CD14-positive monocyte (primary cell): ENCODE measurements at regions not wholly inside any gene's neighbourhood (a gene's known extent, or its start where the extent isn't known, plus 50 kb on each side); places are given as distances from the start of the nearest gene placed in this dataset.

ENCODE experiments used
- DNase-seq, 3 donors: peaks; one replicate each; pipeline ENCODE4 v3.0.0-alpha.2; 2011 to 2022
- H2AFZ ChIP-seq: 2 replicates; pipeline ENCODE4 v1.6.0; 2012; ENCODE audit warnings: mild to moderate bottlenecking, low read depth, low read length, inconsistent platforms; ENCODE audit not compliant: insufficient read depth, poor library complexity, severe bottlenecking
- H3K27ac ChIP-seq, 2 donors: 1 replicate in 1 of 2; 2 replicates in 1 of 2; pipeline ENCODE4 v1.5.1; 2012 to 2013; ENCODE audit warnings: low read length in 2 of 2, control low read depth in 1 of 2, inconsistent platforms in 1 of 2, low read depth in 1 of 2, mild to moderate bottlenecking in 1 of 2
- H3K27me3 ChIP-seq, 2 donors: one replicate each; pipeline versions ENCODE4 v1.6.0 to v1.6.1; 2011 to 2013; ENCODE audit warnings: low read length in 2 of 2; ENCODE audit not compliant: control insufficient read depth in 2 of 2, insufficient read depth in 2 of 2
- H3K36me3 ChIP-seq, 2 donors: replicated peaks in 1 of 2; 1 replicate in 1 of 2; 2 replicates in 1 of 2; pipeline versions ENCODE4 v1.5.1 to v1.6.1; 2012 to 2013; ENCODE audit warnings: low read length in 2 of 2, control low read depth in 1 of 2, inconsistent platforms in 1 of 2, mild to moderate bottlenecking in 1 of 2; ENCODE audit not compliant: insufficient read depth in 2 of 2, control insufficient read depth in 1 of 2
- H3K4me1 ChIP-seq, 2 donors: 1 replicate in 1 of 2; 2 replicates in 1 of 2; pipeline versions ENCODE4 v1.5.1 to v1.6.1; 2012 to 2013; ENCODE audit warnings: low read length in 2 of 2, control low read depth in 1 of 2, inconsistent platforms in 1 of 2, mild to moderate bottlenecking in 1 of 2, moderate library complexity in 1 of 2; ENCODE audit not compliant: insufficient read depth in 2 of 2, control insufficient read depth in 1 of 2
- H3K4me2 ChIP-seq: replicated peaks from 2 replicates; pipeline ENCODE3; 2012; ENCODE audit warnings: low read length, moderate library complexity, mild to moderate bottlenecking; ENCODE audit not compliant: poor library complexity, severe bottlenecking; ENCODE audit errors: extremely low read depth
- H3K4me3 ChIP-seq, 3 experiments: fragments of 200-600 bp in 1 of 3; sonication (generic) in 1 of 3; replicated peaks in 1 of 3; 1 replicate in 2 of 3; 2 replicates in 1 of 3; pipeline ENCODE4 v1.5.1; 2011 to 2013; ENCODE audit warnings: low read length in 3 of 3, mild to moderate bottlenecking in 3 of 3, control low read depth in 2 of 3, low read depth in 2 of 3, inconsistent platforms in 1 of 3, moderate library complexity in 1 of 3
- H3K79me2 ChIP-seq: 2 replicates; pipeline ENCODE4 v1.6.0; 2012; ENCODE audit warnings: mild to moderate bottlenecking, control low read depth, inconsistent platforms, low read length, moderate library complexity; ENCODE audit not compliant: insufficient read depth
- H3K9ac ChIP-seq: 2 replicates; pipeline ENCODE4 v1.6.0; 2017; ENCODE audit warnings: low read length, mild to moderate bottlenecking; ENCODE audit not compliant: insufficient read depth, poor library complexity, severe bottlenecking
- H3K9me3 ChIP-seq, 2 donors: replicated peaks in 1 of 2; 1 replicate in 1 of 2; 2 replicates in 1 of 2; pipeline versions ENCODE4 v1.5.1 to v1.6.1; 2012 to 2013; ENCODE audit warnings: low read length in 2 of 2, control low read depth in 1 of 2; ENCODE audit not compliant: control insufficient read depth in 1 of 2, insufficient read depth in 1 of 2
- H4K20me1 ChIP-seq: 2 replicates; pipeline ENCODE4 v1.6.0; 2012; ENCODE audit warnings: mild to moderate bottlenecking, low read length, control low read depth, moderate library complexity; ENCODE audit not compliant: insufficient read depth
- H3K27ac Mint-ChIP-seq, 7 donors: one replicate each; pipeline ENCODE4 v1.8.0; 2020; ENCODE audit warnings: mild to moderate bottlenecking in 7 of 7, mixed read lengths in 7 of 7, moderate library complexity in 6 of 7, inconsistent platforms in 2 of 7
- H3K27me3 Mint-ChIP-seq, 3 donors: one replicate each; pipeline ENCODE4 v1.8.0; 2021 to 2022; ENCODE audit warnings: low read depth in 3 of 3, mild to moderate bottlenecking in 3 of 3, mixed read lengths in 3 of 3, moderate library complexity in 3 of 3, inconsistent platforms in 1 of 3
- H3K36me3 Mint-ChIP-seq, 2 donors: one replicate each; pipeline ENCODE4 v1.8.0; 2020; ENCODE audit warnings: mixed read lengths in 2 of 2, inconsistent platforms in 1 of 2, mild to moderate bottlenecking in 1 of 2
- H3K4me1 Mint-ChIP-seq: one replicate; pipeline ENCODE4 v1.8.0; 2020; ENCODE audit warnings: mild to moderate bottlenecking, mixed read lengths
- H3K4me3 Mint-ChIP-seq, 2 donors: one replicate each; pipeline ENCODE4 v1.8.0; 2020; ENCODE audit warnings: mild to moderate bottlenecking in 2 of 2, mixed read lengths in 2 of 2, moderate library complexity in 1 of 2
- H3K9me3 Mint-ChIP-seq, 7 donors: one replicate each; pipeline ENCODE4 v1.8.0; 2020 to 2022; ENCODE audit warnings: mixed read lengths in 7 of 7, mild to moderate bottlenecking in 6 of 7, moderate library complexity in 6 of 7, inconsistent platforms in 2 of 7
- CTCF ChIP-seq: fragments of 200-600 bp; IDR thresholded peaks from one replicate; pipeline ENCODE4 v1.8.0; 2022; ENCODE audit warnings: antibody characterized with exemption, mild to moderate bottlenecking
- WGBS: methylation state at CpG from one replicate; pipeline ENCODE4 v1.1.5; 2013; ENCODE audit warnings: missing lambda C conversion rate; ENCODE audit not compliant: insufficient coverage; 5-methylcytosine and 5-hydroxymethylcytosine counted together
- intact Hi-C, 2 donors: fragments of 100-400 bp; cut with micrococcal nuclease; formaldehyde crosslinking; loops; one replicate each; pipeline versions ENCODE4 v1.15.0 to v1.15.1; 2023

GRCh38 chr3:106783231-106783630 is 594.0 kb upstream of the CCDC54 start:
- Histone ChIP-seq H2AFZ (no peak overlapping the region), H3K79me2 (no peaks in the 10 kb centered on the region), H3K4me2 (no peak overlapping the region), H3K27ac (no peak overlapping the region), H3K36me3 (no peaks in the 10 kb centered on the region), H3K9ac (no peak overlapping the region), H3K27me3 (no peaks in the 10 kb centered on the region), H3K4me1 (no peaks in the 10 kb centered on the region), H3K9me3 (peaks cover 0 to 3% of the 10 kb centered on the region in 2 donors), H4K20me1 (no peaks in the 10 kb centered on the region), H3K4me3 (no peak overlapping the region)
- no peak for DNase-seq
- H3K4me3 Mint-ChIP-seq, result no peak overlapping the region
- H3K9me3 Mint-ChIP-seq, result peaks cover 0 to 5% (median 3%) of the 10 kb centered on the region in 7 donors
- H3K27me3 Mint-ChIP-seq, result no peaks in the 10 kb centered on the region
- H3K36me3 Mint-ChIP-seq, result no peaks in the 10 kb centered on the region
- peak overlapping the region in 1 of 7 donors; percentile 31 for H3K27ac Mint-ChIP-seq
- intact Hi-C loops, result no loop called here
- no peaks in the 10 kb centered on the region for H3K4me1 Mint-ChIP-seq
- no peak for TF ChIP-seq CTCF

GRCh38 chr3:106789276-106789675 is 588.0 kb upstream of the CCDC54 start:
- H3K79me2 ChIP-seq, result no peaks in the 10 kb centered on the region
- peaks cover 0 to 2% (median 0%) of the 10 kb centered on the region in 3 donors for H3K27me3 Mint-ChIP-seq
- peaks cover 16% of the 10 kb centered on the region in 2 donors for H3K9me3 ChIP-seq
- no peak overlapping the region for H3K4me3 Mint-ChIP-seq
- no peak overlapping the region for H3K27ac ChIP-seq
- no peak overlapping the region for H2AFZ ChIP-seq
- peaks cover 2 to 17% (median 6%) of the 10 kb centered on the region in 7 donors for H3K9me3 Mint-ChIP-seq
- intact Hi-C loops, result no loop called here
- no peak overlapping the region for H3K4me2 ChIP-seq
- H3K4me1 ChIP-seq, result no peaks in the 10 kb centered on the region
- no peaks in the 10 kb centered on the region for H4K20me1 ChIP-seq
- H3K27ac Mint-ChIP-seq, result no peak overlapping the region
- H3K4me3 ChIP-seq, result no peak overlapping the region
- H3K4me1 Mint-ChIP-seq, result no peaks in the 10 kb centered on the region
- no CpG with 5 or more reads among the region's 4 CpGs for WGBS
- TF ChIP-seq CTCF, result no peak
- no peaks in the 10 kb centered on the region for H3K36me3 Mint-ChIP-seq
- no peak overlapping the region for H3K9ac ChIP-seq
- H3K36me3 ChIP-seq, result no peaks in the 10 kb centered on the region
- no peak for DNase-seq
- no peaks in the 10 kb centered on the region for H3K27me3 ChIP-seq
